ENCODE measurements at regions not wholly inside any gene's neighbourhood (a gene's known extent, or its start where the extent isn't known, plus 50 kb on each side); places are given as distances from the start of the nearest gene placed in this dataset.

GRCh38 chr3:73908218-73908617, 283.5 kb upstream of the PDZRN3 start:
- no peaks in the 10 kb centered on the region for H3K27me3 ChIP-seq
- no peaks in the 10 kb centered on the region for H3K36me3 ChIP-seq
- no peaks in the 10 kb centered on the region for H3K4me1 ChIP-seq
- intact Hi-C loops (cut with DNase I) = no loop called here
- H3K4me3 ChIP-seq = no peak overlapping the region
- H3K9me3 ChIP-seq = no peaks in the 10 kb centered on the region
- H3K27ac ChIP-seq = no peak overlapping the region
- TF ChIP-seq CTCF (IDR thresholded peaks at IDR 0.05) = no peak
- TF ChIP-seq POLR2AphosphoS5 (IDR thresholded peaks at IDR 0.05; ENCODE audit: insufficient read depth in 1 of 2, low read depth in 1 of 2) = no peak
- TF ChIP-seq POLR2A (IDR thresholded peaks at IDR 0.05) = no peak
- no peak for DNase-seq (ENCODE audit: extremely low spot score in 2 of 2)

DNA sequence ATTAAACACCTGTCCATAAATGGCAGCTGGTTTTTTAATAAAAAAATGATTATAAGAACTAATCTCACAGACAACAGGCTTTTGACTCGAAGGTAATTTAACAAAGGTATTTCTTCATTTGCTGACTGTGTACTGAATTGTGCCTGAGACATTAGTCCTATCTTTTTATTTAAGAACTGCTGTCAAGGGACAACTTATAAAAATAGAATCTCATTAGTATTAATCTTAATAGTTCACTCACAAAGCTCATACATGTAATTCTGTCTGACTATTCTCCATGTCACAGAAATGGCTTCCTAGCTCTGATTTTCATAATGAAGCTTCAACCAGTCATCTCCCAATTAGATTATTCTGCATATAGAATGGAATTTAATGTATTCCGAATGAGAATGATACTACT, 276.9 kb upstream of the PDZRN3 start:
- no peak overlapping the region for H3K4me3 ChIP-seq
- H3K9me3 ChIP-seq = no peaks in the 10 kb centered on the region
- intact Hi-C loops (cut with DNase I) = no loop called here
- TF ChIP-seq POLR2AphosphoS5 (IDR thresholded peaks at IDR 0.05; ENCODE audit: insufficient read depth in 1 of 2, low read depth in 1 of 2) (no peak), CTCF (IDR thresholded peaks at IDR 0.05) (no peak), POLR2A (IDR thresholded peaks at IDR 0.05) (no peak)
- no peak overlapping the region for H3K27ac ChIP-seq
- H3K36me3 ChIP-seq = no peaks in the 10 kb centered on the region
- H3K27me3 ChIP-seq = no peaks in the 10 kb centered on the region
- DNase-seq (ENCODE audit: extremely low spot score in 2 of 2) = no peak
- H3K4me1 ChIP-seq = no peaks in the 10 kb centered on the region

DNA sequence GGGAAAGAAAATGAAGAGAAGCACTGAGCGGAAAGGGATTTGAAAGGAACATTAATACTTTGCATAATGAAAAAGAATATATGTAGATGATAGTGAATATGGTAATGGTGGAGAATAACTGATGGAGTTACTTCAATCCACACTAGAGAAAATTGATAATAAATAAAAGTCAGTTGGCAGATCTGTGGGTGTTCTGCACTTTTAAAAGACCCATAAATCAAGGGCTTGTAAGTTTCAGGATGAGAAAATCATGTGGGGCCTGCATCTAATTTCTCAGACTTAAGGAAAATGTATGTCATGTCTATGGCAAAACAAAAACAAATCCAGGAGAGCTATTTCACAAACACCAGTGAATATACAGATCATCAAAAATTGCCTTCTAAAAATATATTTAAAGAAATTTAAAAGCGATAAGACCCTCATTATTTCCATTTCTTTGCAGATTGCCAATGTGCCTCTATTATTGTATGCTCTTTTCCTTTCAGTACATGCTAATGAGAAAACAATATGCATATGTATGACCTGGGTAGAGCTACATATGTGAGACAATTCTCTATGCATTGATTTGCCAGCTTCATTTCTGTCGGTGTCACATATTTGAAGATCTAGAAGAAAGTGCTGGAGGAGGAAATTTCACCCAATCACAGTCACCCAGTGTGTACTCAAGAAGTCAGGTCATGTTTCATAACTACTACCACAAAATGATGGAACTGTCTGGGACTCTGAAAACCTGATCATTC, 269.9 kb upstream of the PDZRN3 start:
- Histone ChIP-seq H3K4me1 (no peaks in the 10 kb centered on the region), H3K27ac (no peak overlapping the region), H3K27me3 (no peaks in the 10 kb centered on the region), H3K9me3 (no peaks in the 10 kb centered on the region), H3K36me3 (no peaks in the 10 kb centered on the region), H3K4me3 (no peak overlapping the region)
- DNase-seq (ENCODE audit: extremely low spot score in 2 of 2) = no peak
- no peak for TF ChIP-seq CTCF (IDR thresholded peaks at IDR 0.05)
- TF ChIP-seq POLR2A (IDR thresholded peaks at IDR 0.05) = no peak
- TF ChIP-seq POLR2AphosphoS5 (IDR thresholded peaks at IDR 0.05; ENCODE audit: insufficient read depth in 1 of 2, low read depth in 1 of 2) = no peak
- intact Hi-C loops (cut with DNase I) = no loop called here

GRCh38 chr3:73893089-73893488, 268.3 kb upstream of the PDZRN3 start:
- Histone ChIP-seq H3K9me3 (no peaks in the 10 kb centered on the region), H3K36me3 (no peaks in the 10 kb centered on the region), H3K4me1 (no peaks in the 10 kb centered on the region), H3K27me3 (no peaks in the 10 kb centered on the region), H3K4me3 (no peak overlapping the region), H3K27ac (no peak overlapping the region)
- TF ChIP-seq POLR2A (IDR thresholded peaks at IDR 0.05) (no peak), POLR2AphosphoS5 (IDR thresholded peaks at IDR 0.05; ENCODE audit: insufficient read depth in 1 of 2, low read depth in 1 of 2) (no peak), CTCF (IDR thresholded peaks at IDR 0.05) (no peak)
- intact Hi-C loops (cut with DNase I) = no loop called here
- no peak for DNase-seq (ENCODE audit: extremely low spot score in 2 of 2)

DNA sequence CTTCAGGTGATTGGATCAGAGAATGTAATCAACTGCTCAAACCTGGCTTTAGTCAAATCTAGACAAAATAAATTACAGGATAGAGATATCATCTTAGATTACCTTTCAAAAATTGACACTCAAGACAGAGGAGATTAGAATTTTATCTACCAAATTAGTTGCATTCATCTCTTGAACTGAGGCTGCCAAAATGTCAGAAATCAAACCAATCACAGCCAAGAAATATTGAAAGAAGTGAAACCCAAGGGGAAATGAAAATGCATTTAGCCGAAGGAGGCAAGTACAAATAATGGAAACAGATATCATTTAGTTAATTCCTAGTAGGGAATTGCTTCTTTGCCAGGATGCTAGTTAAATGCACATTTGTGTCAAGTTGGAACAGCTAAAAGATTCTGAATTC, 261.1 kb upstream of the PDZRN3 start:
- no peaks in the 10 kb centered on the region for H3K9me3 ChIP-seq
- H3K27ac ChIP-seq = no peak overlapping the region
- no peak overlapping the region for H3K4me3 ChIP-seq
- DNase-seq (ENCODE audit: extremely low spot score in 2 of 2) = no peak
- no peaks in the 10 kb centered on the region for H3K27me3 ChIP-seq
- no peaks in the 10 kb centered on the region for H3K4me1 ChIP-seq
- intact Hi-C loops (cut with DNase I) = no loop called here
- no peaks in the 10 kb centered on the region for H3K36me3 ChIP-seq
- TF ChIP-seq POLR2A (IDR thresholded peaks at IDR 0.05) = no peak
- TF ChIP-seq CTCF (IDR thresholded peaks at IDR 0.05) = no peak
- TF ChIP-seq POLR2AphosphoS5 (IDR thresholded peaks at IDR 0.05; ENCODE audit: insufficient read depth in 1 of 2, low read depth in 1 of 2) = no peak

All from vagina (tissue), 2 donors.